Tibial artery (tissue), 4 donors: ENCODE measurements at regions not wholly inside any gene's neighbourhood (a gene's known extent, or its start where the extent isn't known, plus 50 kb on each side); places are given as distances from the start of the nearest gene placed in this dataset.
"Not testable (repeated sequence)": the region's sequence is repeated elsewhere in the genome, so short reads cannot be mapped to it uniquely, and the experiment has no call there.

Experiments used
- DNase-seq, 2 donors: peaks; one replicate each; pipeline ENCODE4 v3.0.0-alpha.2; 2019
- H3K27ac ChIP-seq, 2 donors: fragments of 200-600 bp; sonication (generic) in 1 of 2; 1 replicate in 1 of 2; 2 replicates in 1 of 2; pipeline ENCODE4 v1.5.1; 2018 to 2019; ENCODE audit warnings: mild to moderate bottlenecking in 1 of 2
- H3K27me3 ChIP-seq, 2 donors: fragments of 200-600 bp; sonication (generic) in 1 of 2; one replicate each; pipeline versions ENCODE4 v1.5.1 to v1.6.0; 2016 to 2019
- H3K36me3 ChIP-seq, 3 donors: fragments of 200-600 bp; sonication (generic) in 2 of 3; one replicate each; pipeline ENCODE4 v1.5.1; 2016 to 2019; ENCODE audit warnings: mild to moderate bottlenecking in 2 of 3
- H3K4me1 ChIP-seq, 4 donors: fragments of 200-600 bp; sonication (generic) in 2 of 4; 1 replicate in 3 of 4; 2 replicates in 1 of 4; pipeline ENCODE4 v1.5.1; 2016 to 2019
- H3K4me3 ChIP-seq, 2 donors: fragments of 200-600 bp; sonication (generic) in 1 of 2; 1 replicate in 1 of 2; 2 replicates in 1 of 2; pipeline ENCODE4 v1.5.1; 2018 to 2019; ENCODE audit warnings: mild to moderate bottlenecking in 2 of 2
- H3K9me3 ChIP-seq, 3 donors: fragments of 200-600 bp; sonication (generic) in 1 of 3; one replicate each; pipeline ENCODE4 v1.5.1; 2016 to 2019
- CTCF ChIP-seq, 2 experiments: fragments of 200-600 bp in 1 of 2; fragments of 450-650 bp in 1 of 2; IDR thresholded peaks; one replicate each; pipeline ENCODE4 v1.5.1; 2017 to 2019; ENCODE audit warnings: antibody characterized with exemption in 2 of 2, mild to moderate bottlenecking in 1 of 2, moderate library complexity in 1 of 2
- intact Hi-C: fragments of 100-400 bp; cut with DNase I; formaldehyde crosslinking; loops from one replicate; pipeline ENCODE4 v1.15.0; 2023; ENCODE audit warnings: low total_unique reads

GRCh38 chr13:50617134-50617721 lies 226.3 kb downstream of the DLEU7 start:
- no peaks in the 10 kb centered on the region for H3K27me3 ChIP-seq
- H3K36me3 ChIP-seq: no peaks in the 10 kb centered on the region
- intact Hi-C loops: no loop called here
- H3K4me3 ChIP-seq: no peak overlapping the region
- H3K4me1 ChIP-seq: no peaks in the 10 kb centered on the region
- no peaks in the 10 kb centered on the region for H3K9me3 ChIP-seq
- TF ChIP-seq CTCF (IDR thresholded peaks at IDR 0.05): no peak
- DNase-seq: no peak
- no peak overlapping the region for H3K27ac ChIP-seq

- Histone ChIP-seq H3K27me3 (no peaks in the 10 kb centered on the region), H3K4me1 (no peaks in the 10 kb centered on the region), H3K36me3 (no peaks in the 10 kb centered on the region), H3K27ac (no peak overlapping the region), H3K4me3 (no peak overlapping the region), H3K9me3 (no peaks in the 10 kb centered on the region)
- no peak for TF ChIP-seq CTCF (IDR thresholded peaks at IDR 0.05)
- DNase-seq: no peak
- intact Hi-C loops: no loop called here
Observed at GRCh38 chr13:50618206-50618605, 225.3 kb downstream of the DLEU7 start.

- intact Hi-C loops: no loop called here
- no peaks in the 10 kb centered on the region for H3K36me3 ChIP-seq
Observed at GRCh38 chr13:50626101-50626547, 217.4 kb downstream of the DLEU7 start.

GRCh38 chr13:50627111-50627510 lies 216.4 kb downstream of the DLEU7 start:
- Histone ChIP-seq H3K36me3 (no peaks in the 10 kb centered on the region), H3K27me3 (no peaks in the 10 kb centered on the region), H3K9me3 (no peaks in the 10 kb centered on the region), H3K4me1 (no peaks in the 10 kb centered on the region), H3K27ac (no peak overlapping the region), H3K4me3 (no peak overlapping the region)
- no peak for DNase-seq
- TF ChIP-seq CTCF (IDR thresholded peaks at IDR 0.05): no peak
- intact Hi-C loops: no loop called here

More at GRCh38 chr13:50626101-50626547, 217.4 kb downstream of the DLEU7 start:
- no peak overlapping the region for H3K27ac ChIP-seq
- H3K4me1 ChIP-seq: no peaks in the 10 kb centered on the region
- H3K27me3 ChIP-seq: no peaks in the 10 kb centered on the region
- no peak for TF ChIP-seq CTCF (IDR thresholded peaks at IDR 0.05)
- H3K9me3 ChIP-seq: no peaks in the 10 kb centered on the region
- no peak for DNase-seq
- H3K4me3 ChIP-seq: no peak overlapping the region

- H3K4me1 ChIP-seq, H3K27me3 ChIP-seq, H3K27ac ChIP-seq, H3K36me3 ChIP-seq, intact Hi-C loops, DNase-seq, H3K9me3 ChIP-seq, H3K4me3 ChIP-seq: not testable (repeated sequence)
Observed at GRCh38 chr13:50628512-50628911, 215.0 kb downstream of the DLEU7 start.

GRCh38 chr13:50629497-50629896 lies 214.0 kb downstream of the DLEU7 start:
- H3K36me3 ChIP-seq: no peaks in the 10 kb centered on the region
- intact Hi-C loops: no loop called here
- DNase-seq: no peak
- TF ChIP-seq CTCF (IDR thresholded peaks at IDR 0.05): no peak
- H3K4me1 ChIP-seq: no peaks in the 10 kb centered on the region
- no peak overlapping the region for H3K4me3 ChIP-seq
- H3K9me3 ChIP-seq: no peaks in the 10 kb centered on the region
- H3K27me3 ChIP-seq: no peaks in the 10 kb centered on the region
- no peak overlapping the region for H3K27ac ChIP-seq
